Stimulated activated CD4-positive, alpha-beta T cell treated with anti-CD3 and anti-CD28 coated beads, Interleukin-12 subunit alpha, Interleukin-12 subunit beta, amount 100 ng/mL, for 48 hours (primary cell): ENCODE measurements at regions not wholly inside any gene's neighbourhood (a gene's known extent, or its start where the extent isn't known, plus 50 kb on each side); places are given as distances from the start of the nearest gene placed in this dataset.

ENCODE experiments used
- DNase-seq, 3 donors: peaks; one replicate each; pipeline ENCODE4 v3.0.0-alpha.2; 2020; ENCODE audit warnings: low read depth in 2 of 3, low spot score in 1 of 3

- no peak for DNase-seq
These were observed 1045.9 kb upstream of the CDH8 start for GRCh38 chr16:63082101-63082500.

GRCh38 chr16:63080746-63081145, 1044.5 kb upstream of the CDH8 start:
- no peak for DNase-seq

GRCh38 chr16:63069047-63069446, 1032.8 kb upstream of the CDH8 start:
- DNase-seq: no peak

- DNase-seq: no peak
These were observed 1030.9 kb upstream of the CDH8 start for GRCh38 chr16:63067141-63067540.

- DNase-seq: no peak
These were observed 1030.3 kb upstream of the CDH8 start for GRCh38 chr16:63066552-63066951.

GRCh38 chr16:63061319-63061718, 1025.1 kb upstream of the CDH8 start:
- DNase-seq: no peak

- no peak for DNase-seq
These were observed 1023.4 kb upstream of the CDH8 start for GRCh38 chr16:63059676-63060075.

GRCh38 chr16:63057341-63057740, 1021.1 kb upstream of the CDH8 start:
- DNase-seq: no peak

GRCh38 chr16:63050391-63050790, 1014.2 kb upstream of the CDH8 start:
- no peak for DNase-seq

- DNase-seq: no peak
These were observed 1002.3 kb upstream of the CDH8 start for GRCh38 chr16:63038397-63039106.

GRCh38 chr16:63037761-63038396, 1001.6 kb upstream of the CDH8 start:
- DNase-seq: no peak

- DNase-seq: no peak
These were observed 982.5 kb upstream of the CDH8 start for GRCh38 chr16:63018581-63019223.

GRCh38 chr16:63008688-63009087, 972.5 kb upstream of the CDH8 start:
- DNase-seq: no peak

- DNase-seq: no peak
These were observed 969.1 kb upstream of the CDH8 start for GRCh38 chr16:63005356-63005755.

GRCh38 chr16:62989480-62989879, 953.2 kb upstream of the CDH8 start:
- no peak for DNase-seq

GRCh38 chr16:62985722-62986121, 949.5 kb upstream of the CDH8 start:
- no peak for DNase-seq

- DNase-seq: no peak
These were observed 942.2 kb upstream of the CDH8 start for GRCh38 chr16:62978451-62978850.

- DNase-seq: no peak
These were observed 941.6 kb upstream of the CDH8 start for GRCh38 chr16:62977876-62978275.

GRCh38 chr16:62974424-62974823, 938.2 kb upstream of the CDH8 start:
- DNase-seq: no peak

GRCh38 chr16:62970851-62971250, 934.6 kb upstream of the CDH8 start:
- DNase-seq: no peak

GRCh38 chr16:62969711-62970318, 933.6 kb upstream of the CDH8 start:
- DNase-seq: no peak

- DNase-seq: no peak
These were observed 931.4 kb upstream of the CDH8 start for GRCh38 chr16:62967611-62968010.
